Hematopoietic multipotent progenitor cell treated with erythropoietin and hydrocortisone succinate and interleukin-3 and kit ligand, for 15 days (in vitro differentiated cells): ENCODE measurements at regions not wholly inside any gene's neighbourhood (a gene's known extent, or its start where the extent isn't known, plus 50 kb on each side); places are given as distances from the start of the nearest gene placed in this dataset.

Source experiments
- DNase-seq: peaks from one replicate; pipeline ENCODE4 v3.0.0-alpha.2; 2015; ENCODE audit warnings: low spot score

GRCh38 chr5:68582284-68582683 is 366.7 kb downstream of the PIK3R1 start:
- no peak for DNase-seq

DNA sequence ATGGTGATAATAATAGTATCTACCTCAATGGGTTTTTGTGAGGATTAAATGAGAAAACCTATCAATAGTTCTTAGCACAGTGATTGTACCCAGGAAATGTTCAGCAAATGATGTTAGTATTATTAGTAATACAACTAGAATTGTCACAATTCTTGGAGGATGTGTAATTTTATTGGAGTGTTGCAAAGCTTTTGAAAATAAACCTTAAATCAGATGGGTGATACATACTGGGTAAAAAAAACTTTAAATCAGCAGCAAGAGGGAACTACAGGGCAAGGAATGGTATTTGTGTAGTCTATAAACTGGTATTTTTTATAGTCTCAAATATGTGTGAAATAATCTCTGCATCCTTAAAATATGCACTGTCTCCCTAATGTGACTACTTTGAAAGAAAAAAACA is 371.6 kb downstream of the PIK3R1 start:
- DNase-seq, result no peak

DNA sequence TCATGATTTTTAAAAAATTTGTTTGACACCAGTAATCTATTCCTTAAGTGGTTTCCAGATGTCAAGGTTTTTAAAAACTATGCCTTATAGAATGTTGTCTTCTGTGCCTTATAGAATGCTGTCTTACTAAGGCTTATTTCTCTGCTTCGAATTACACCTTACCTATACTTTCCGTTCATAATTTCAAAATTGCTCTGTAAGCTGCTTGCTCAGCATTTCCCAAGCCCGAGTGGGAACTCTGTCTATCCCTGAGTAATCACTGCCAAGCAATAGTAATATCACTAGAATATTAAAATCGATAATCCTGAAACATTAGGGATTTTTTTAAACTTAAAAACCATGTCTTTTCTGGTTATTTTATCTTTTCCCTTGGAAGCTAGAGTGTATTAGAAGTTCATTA is 376.3 kb downstream of the PIK3R1 start:
- DNase-seq, result no peak

- no peak for DNase-seq
Observed at GRCh38 chr5:68592351-68592750, 376.8 kb downstream of the PIK3R1 start.

DNA sequence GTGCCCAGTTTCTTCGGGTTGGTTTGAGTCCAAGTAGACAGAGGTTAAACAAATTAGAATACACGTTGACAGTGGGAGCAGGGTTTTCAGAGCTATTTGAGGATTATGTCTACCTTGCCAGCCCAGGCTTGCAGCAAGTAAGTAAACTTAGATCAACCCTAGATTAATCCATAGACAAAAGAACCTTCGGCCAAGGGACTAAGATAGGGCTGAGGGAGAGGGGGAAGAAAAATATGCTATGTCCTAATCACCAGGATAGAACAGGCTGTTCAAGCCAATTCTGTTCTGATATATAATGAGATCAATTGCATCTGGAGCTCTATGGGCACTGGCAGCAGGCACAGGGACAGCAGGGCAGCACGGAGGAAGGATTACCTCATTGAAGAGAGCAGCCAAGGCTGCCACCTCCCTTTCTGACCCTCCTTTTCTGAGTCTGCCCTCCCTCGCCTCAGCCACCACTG is 377.7 kb downstream of the PIK3R1 start:
- DNase-seq, result no peak

DNA sequence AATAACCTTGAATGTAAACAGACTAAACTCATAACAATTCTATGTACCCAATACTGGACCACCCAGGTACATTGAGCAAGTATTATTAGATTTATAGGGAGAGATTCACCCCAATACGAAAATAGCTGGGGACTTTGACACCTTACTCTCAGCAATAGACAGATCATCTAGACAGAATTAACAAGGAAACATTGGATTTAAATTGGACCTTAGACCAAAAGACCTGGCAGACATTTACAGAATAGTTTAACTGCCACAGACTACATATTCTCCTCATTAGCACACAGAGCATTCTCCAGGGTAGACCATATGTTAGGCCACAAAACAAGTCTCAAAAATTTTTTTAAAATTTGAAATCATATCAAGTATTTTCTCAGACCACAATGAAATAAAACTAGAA is 397.4 kb downstream of the PIK3R1 start:
- DNase-seq, result no peak

DNA sequence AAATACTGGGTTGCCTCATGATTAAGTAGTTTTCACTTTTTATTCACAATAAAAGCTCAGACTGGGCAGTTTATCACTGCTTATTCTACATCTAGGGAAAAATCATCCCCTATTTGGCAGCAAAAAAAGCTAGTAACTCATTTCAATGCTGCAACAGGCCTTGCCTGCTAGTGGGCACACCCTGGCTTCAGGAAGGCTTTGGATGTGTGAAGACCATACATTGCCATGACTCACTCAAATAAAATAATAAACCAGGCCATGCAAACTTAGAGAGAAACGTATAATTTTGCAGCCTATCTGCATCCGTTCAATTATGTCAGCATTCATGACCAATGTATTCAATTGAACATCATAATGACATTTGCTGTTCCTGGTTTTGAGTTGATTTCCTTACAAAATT is 402.9 kb downstream of the PIK3R1 start:
- DNase-seq, result no peak

DNA sequence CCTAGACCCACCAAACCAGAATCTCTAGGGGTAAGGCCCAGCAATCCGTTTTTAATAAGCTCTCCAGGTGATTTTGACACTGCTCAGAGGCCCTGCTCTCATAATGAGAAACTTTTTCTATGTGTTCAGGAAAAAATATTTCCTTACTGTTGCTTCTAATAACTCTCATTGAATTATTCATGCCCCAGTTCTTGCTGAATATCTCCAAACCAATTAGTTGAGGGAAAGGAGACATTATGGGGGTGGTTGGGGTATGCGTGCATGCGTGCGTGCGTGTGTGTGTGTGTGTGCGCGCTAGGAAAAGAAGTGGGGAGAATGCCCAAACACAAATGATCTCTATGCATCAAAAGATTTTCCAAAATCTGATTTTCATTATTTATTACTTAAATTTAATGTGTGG is 411.4 kb downstream of the PIK3R1 start:
- DNase-seq, result no peak

DNA sequence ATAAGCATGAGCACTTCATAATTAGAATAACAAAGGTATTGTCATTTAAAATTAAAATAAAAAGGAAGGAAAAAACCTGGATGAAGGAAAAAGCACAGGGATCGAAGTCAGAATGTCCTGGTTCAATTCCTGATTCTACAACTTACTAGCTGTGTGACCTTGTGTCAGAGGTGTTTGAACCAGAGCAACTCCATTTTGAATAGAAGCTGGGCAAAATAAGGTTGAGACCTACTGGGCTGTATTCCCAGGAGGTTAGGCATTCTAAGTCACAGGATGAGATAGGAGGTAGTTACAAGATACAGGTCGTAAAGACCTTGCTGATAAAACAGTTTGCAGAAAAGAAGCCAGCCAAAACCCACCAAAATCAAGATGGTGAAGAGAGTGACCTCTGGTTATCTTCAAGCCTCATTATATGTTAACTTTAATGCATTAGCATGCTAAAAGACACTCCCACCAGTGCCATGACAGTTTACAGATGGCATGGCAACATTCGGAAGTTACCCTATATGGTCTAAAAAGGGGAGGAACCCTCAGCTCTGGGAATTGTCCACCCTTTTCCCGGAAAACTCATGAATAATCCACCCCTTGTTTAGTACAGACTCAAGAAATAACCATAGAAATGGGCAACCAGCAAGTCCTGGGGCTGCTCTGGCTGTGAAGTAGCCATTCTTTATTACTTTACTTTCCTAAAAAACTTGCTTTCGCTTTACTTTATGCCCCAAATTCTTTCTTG is 412.7 kb downstream of the PIK3R1 start:
- peak; percentile 5 for DNase-seq

- DNase-seq, result no peak
Observed at GRCh38 chr5:68630354-68630753, 414.8 kb downstream of the PIK3R1 start.

DNA sequence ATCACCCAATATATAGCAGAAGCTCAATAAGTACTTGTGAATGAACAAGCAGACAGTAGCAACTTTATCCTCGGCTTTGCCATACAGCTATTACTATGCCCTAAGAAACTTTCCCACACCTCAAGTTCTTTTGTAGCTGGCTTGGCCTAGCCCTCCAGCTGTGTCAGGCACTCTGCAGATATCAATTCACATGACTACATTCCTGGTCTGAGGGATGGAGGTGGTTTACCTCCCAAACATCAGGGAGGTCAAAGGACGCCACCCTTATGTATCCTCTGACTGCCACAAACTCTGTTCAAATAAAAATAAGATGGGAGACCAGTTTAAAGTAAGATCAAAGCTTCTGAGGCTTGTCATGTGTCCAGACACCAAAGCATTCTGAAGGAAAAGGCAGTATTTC is 416.3 kb downstream of the PIK3R1 start:
- no peak for DNase-seq

DNA sequence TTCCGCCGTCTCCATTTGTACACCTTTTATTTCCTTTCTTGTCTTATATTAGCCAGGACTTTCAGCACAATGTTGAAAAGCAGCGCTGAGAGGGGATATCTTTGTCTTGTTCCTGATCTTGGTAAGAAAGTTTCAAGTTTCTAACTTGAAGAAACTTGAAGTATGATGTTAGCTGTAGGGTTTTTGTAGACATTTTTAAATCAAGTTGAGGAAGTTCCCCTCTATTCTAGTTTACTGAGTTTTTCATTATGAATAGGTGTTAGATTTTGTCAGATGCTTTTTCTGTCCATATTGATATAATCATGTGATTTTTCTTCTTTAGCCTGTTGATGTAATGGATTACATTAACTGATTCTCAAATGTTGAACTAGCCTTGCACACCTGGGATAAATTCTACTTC is 425.7 kb downstream of the PIK3R1 start:
- no peak for DNase-seq

- no peak for DNase-seq
Observed at GRCh38 chr5:68643064-68643463, 427.5 kb downstream of the PIK3R1 start.

DNA sequence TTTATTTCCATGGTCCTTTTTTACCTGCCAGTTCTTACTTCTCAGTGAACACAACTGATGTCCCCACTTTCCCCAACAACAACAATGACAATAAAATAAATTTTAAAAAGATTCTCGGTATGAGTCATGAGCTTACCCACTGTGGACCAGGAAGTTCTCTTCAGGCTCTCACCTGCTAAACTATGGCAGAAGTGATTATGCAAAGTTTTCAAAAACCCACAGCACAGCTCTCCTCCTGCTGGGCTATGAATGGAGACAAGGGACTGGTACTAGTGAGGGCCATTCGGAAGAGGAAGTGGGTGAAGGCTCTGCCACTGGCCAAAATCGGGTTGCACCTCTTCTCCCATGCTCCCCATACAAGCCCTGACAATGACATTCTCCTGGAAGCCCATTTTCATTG is 429.4 kb downstream of the PIK3R1 start:
- no peak for DNase-seq

GRCh38 chr5:68646144-68646543 is 430.6 kb downstream of the PIK3R1 start:
- DNase-seq, result no peak

GRCh38 chr5:68647743-68648142 is 432.2 kb downstream of the PIK3R1 start:
- DNase-seq, result no peak

DNA sequence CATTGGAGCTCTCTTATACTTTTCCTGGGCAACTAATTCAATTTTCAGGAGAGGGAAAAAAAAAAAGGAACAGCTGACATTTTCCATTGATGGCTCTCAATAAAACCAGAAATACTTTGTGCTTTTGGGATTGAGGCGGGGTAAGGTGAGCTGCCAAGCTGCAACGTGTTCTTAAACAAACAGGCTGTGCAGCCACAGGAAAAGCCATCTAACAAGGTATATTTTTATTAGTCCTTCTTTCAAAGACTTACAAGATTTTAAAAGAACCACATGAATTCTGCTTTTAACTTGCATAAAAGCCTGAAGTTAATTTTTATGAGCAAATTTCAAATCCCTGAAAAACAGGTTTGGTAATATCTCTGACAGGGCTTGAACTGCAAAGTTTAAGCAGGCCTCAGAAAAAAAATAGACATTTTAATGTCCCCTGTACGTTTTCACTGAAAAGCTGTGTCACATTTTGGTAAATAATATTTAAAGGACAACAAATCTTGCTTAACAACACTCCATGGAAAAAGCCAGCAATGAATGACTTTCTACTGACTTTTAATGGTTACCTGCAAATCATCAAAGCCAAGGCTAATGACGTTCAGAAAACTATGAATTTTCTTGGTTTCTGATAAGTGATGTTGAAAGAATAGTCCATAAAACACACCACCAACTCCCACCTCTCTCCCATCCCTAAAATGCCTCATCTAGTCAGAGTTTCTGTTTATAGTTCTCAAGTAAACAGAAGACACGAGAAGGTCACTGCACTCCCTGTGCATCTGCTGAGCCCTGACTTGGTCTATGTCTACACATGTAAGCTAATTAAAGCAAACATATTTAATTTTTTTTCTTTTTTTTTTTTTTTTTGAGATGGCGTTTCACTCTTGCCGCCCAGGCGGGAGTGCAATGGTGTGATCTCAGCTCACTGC is 433.6 kb downstream of the PIK3R1 start:
- DNase-seq, result no peak

GRCh38 chr5:68652534-68652965 is 437.0 kb downstream of the PIK3R1 start:
- no peak for DNase-seq

- DNase-seq, result no peak
Observed at GRCh38 chr5:68653471-68653870, 437.9 kb downstream of the PIK3R1 start.

GRCh38 chr5:68657055-68657961 is 436.5 kb upstream of the SLC30A5 start:
- DNase-seq, result no peak

GRCh38 chr5:68658810-68659372 is 434.9 kb upstream of the SLC30A5 start:
- no peak for DNase-seq

- no peak for DNase-seq
Observed at GRCh38 chr5:68659881-68660280, 433.9 kb upstream of the SLC30A5 start.
